SK-N-SH (cell line): ENCODE measurements at regions not wholly inside any gene's neighbourhood (a gene's known extent, or its start where the extent isn't known, plus 50 kb on each side); places are given as distances from the start of the nearest gene placed in this dataset.
A peak's percentile ranks its signal among the peaks of the same experiment; 100 is the strongest.

Experiments
- CTCF ChIA-PET: fragments of 300-600, 350-600 bp; formaldehyde crosslinking; extraction: SDS; loops from one replicate; lab custom pipeline; 2021; lab: Yijun Ruan, JAX
- POLR2A ChIA-PET: fragments of 350-600 bp; sonication (Branson Sonifier 250); formaldehyde crosslinking; extraction: SDS; loops from one replicate; lab custom pipeline; 2020; ENCODE audit warnings: antibody characterized with exemption, inconsistent platforms; lab: Yijun Ruan, JAX
- DNase-seq: peaks from one replicate; pipeline ENCODE4 v3.0.0; 2012
- H2AFZ ChIP-seq: fragments of 200-600 bp; sonication (generic); 2 replicates; pipeline ENCODE4 v1.8.1; 2016; ENCODE audit warnings: antibody characterized with exemption, mild to moderate bottlenecking, low read depth
- H3F3A ChIP-seq: fragments of 200-600 bp; sonication (generic); replicated peaks from 2 replicates; pipeline ENCODE3; 2016; ENCODE audit warnings: antibody characterized with exemption, mild to moderate bottlenecking; ENCODE audit not compliant: insufficient read depth
- H3K27ac ChIP-seq, 2 experiments: fragments of 200-500 bp in 1 of 2; fragments of 200-600 bp in 1 of 2; sonication (Bioruptor generic) in 1 of 2; sonication (generic), shearing (Covaris generic) in 1 of 2; 2 replicates each; pipeline versions ENCODE4 v1.5.1 to v1.6.1; 2014 to 2016; ENCODE audit warnings: low read depth in 2 of 2, inconsistent platforms in 1 of 2, low read length in 1 of 2, mild to moderate bottlenecking in 1 of 2, mixed read lengths in 1 of 2
- H3K27me3 ChIP-seq: fragments of 200-600 bp; sonication (generic), shearing (Covaris generic); 2 replicates; pipeline ENCODE4 v1.6.1; 2016; ENCODE audit warnings: mixed run types; ENCODE audit not compliant: insufficient read depth
- H3K36me3 ChIP-seq, 2 experiments: fragments of 200-500 bp in 1 of 2; fragments of 200-600 bp in 1 of 2; sonication (Bioruptor generic) in 1 of 2; sonication (generic) in 1 of 2; replicated peaks in 1 of 2; 2 replicates each; pipeline versions ENCODE3 to v1.5.1; 2014 to 2016; ENCODE audit warnings: low read length in 1 of 2, mild to moderate bottlenecking in 1 of 2; ENCODE audit not compliant: insufficient read depth in 2 of 2, control insufficient read depth in 1 of 2
- H3K4me1 ChIP-seq, 2 experiments: fragments of 200-500 bp in 1 of 2; fragments of 200-600 bp in 1 of 2; sonication (Bioruptor generic) in 1 of 2; sonication (generic), shearing (Covaris generic) in 1 of 2; 2 replicates each; pipeline versions ENCODE4 v1.5.1 to v1.6.1; 2014 to 2016; ENCODE audit warnings: low read depth in 1 of 2, low read length in 1 of 2, mixed run types in 1 of 2; ENCODE audit not compliant: insufficient read depth in 2 of 2, control insufficient read depth in 1 of 2
- H3K4me2 ChIP-seq: fragments of 200-600 bp; sonication (generic), shearing (Covaris generic); 2 replicates; pipeline ENCODE4 v1.6.1; 2017; ENCODE audit warnings: mixed run types
- H3K4me3 ChIP-seq, 2 experiments: fragments of 200-500 bp in 1 of 2; fragments of 200-600 bp in 1 of 2; sonication (Bioruptor generic) in 1 of 2; sonication (generic), shearing (Covaris generic) in 1 of 2; 2 replicates each; pipeline versions ENCODE4 v1.5.1 to v1.8.1; 2014 to 2016; ENCODE audit warnings: low read depth in 2 of 2, inconsistent platforms in 1 of 2, low read length in 1 of 2, mild to moderate bottlenecking in 1 of 2, mixed read lengths in 1 of 2, moderate library complexity in 1 of 2
- H3K79me2 ChIP-seq: fragments of 200-600 bp; sonication (generic); 2 replicates; pipeline ENCODE4 v1.8.1; 2017; ENCODE audit warnings: mild to moderate bottlenecking; ENCODE audit not compliant: insufficient read depth
- H3K9ac ChIP-seq: fragments of 200-600 bp; sonication (generic); 2 replicates; pipeline ENCODE4 v1.6.1; 2017; ENCODE audit warnings: mixed run types
- H3K9me2 ChIP-seq: fragments of 200-600 bp; sonication (generic); 2 replicates; pipeline ENCODE4 v1.6.1; 2017; ENCODE audit warnings: mixed run types
- H3K9me3 ChIP-seq: fragments of 200-600 bp; sonication (generic); 2 replicates; pipeline ENCODE4 v1.6.1; 2017; ENCODE audit warnings: mixed run types, mild to moderate bottlenecking, moderate library complexity
- H4K20me1 ChIP-seq: fragments of 200-600 bp; sonication (generic); 2 replicates; pipeline ENCODE4 v1.6.1; 2017; ENCODE audit warnings: mild to moderate bottlenecking, mixed run types; ENCODE audit not compliant: insufficient read depth
- EP300 ChIP-seq, 2 experiments: IDR thresholded peaks; 2 replicates each; pipeline versions ENCODE4 v1.4.0 to v1.6.1; 2012; ENCODE audit warnings: borderline replicate concordance in 1 of 2, low read depth in 1 of 2, low read length in 1 of 2
- FOSL2 ChIP-seq: IDR thresholded peaks from 2 replicates; pipeline ENCODE4 v1.4.0; 2012; ENCODE audit warnings: low read depth, mild to moderate bottlenecking, moderate library complexity, borderline replicate concordance
- FOXJ3 ChIP-seq: sonication (generic); formaldehyde crosslinking; IDR thresholded peaks from 2 replicates; pipeline ENCODE4 v1.5.1; 2020; ENCODE audit warnings: mild to moderate bottlenecking, missing genetic modification reagents
- FOXM1 ChIP-seq: IDR thresholded peaks from 2 replicates; pipeline ENCODE4 v1.4.0; 2012; ENCODE audit warnings: low read depth, mild to moderate bottlenecking
- GATA2 ChIP-seq: sonication (generic); formaldehyde crosslinking; IDR thresholded peaks from 2 replicates; pipeline ENCODE4 v1.5.0; 2020; ENCODE audit warnings: mild to moderate bottlenecking, missing genetic modification reagents
- JUND ChIP-seq: IDR thresholded peaks from 2 replicates; pipeline ENCODE4 v1.4.0; 2012
- MEF2A ChIP-seq: IDR thresholded peaks from 2 replicates; pipeline ENCODE4 v1.4.0; 2012; ENCODE audit warnings: low read depth, borderline replicate concordance
- MXI1 ChIP-seq: IDR thresholded peaks from 2 replicates; pipeline ENCODE4 v1.6.1; 2012; ENCODE audit warnings: mild to moderate bottlenecking, low read depth, low read length, improper control_type of control experiment
- PBX3 ChIP-seq: IDR thresholded peaks from 2 replicates; pipeline ENCODE4; 2012
- RAD21 ChIP-seq: IDR thresholded peaks from 2 replicates; pipeline ENCODE4 v1.6.1; 2012; ENCODE audit warnings: mild to moderate bottlenecking, low read length
- REST ChIP-seq: IDR thresholded peaks from 2 replicates; pipeline ENCODE4 v1.6.1; 2012; ENCODE audit warnings: mild to moderate bottlenecking, low read depth, low read length, moderate library complexity
- RFX5 ChIP-seq: IDR thresholded peaks from 2 replicates; pipeline ENCODE4 v1.6.1; 2012; ENCODE audit warnings: mild to moderate bottlenecking, improper control_type of control experiment, low read length
- SIN3A ChIP-seq: IDR thresholded peaks from 2 replicates; pipeline ENCODE4 v1.6.1; 2012; ENCODE audit warnings: low read depth, mild to moderate bottlenecking, low read length, moderate library complexity, borderline replicate concordance
- SMC3 ChIP-seq: IDR thresholded peaks from 2 replicates; pipeline ENCODE4 v1.6.1; 2012; ENCODE audit warnings: low read depth, low read length, improper control_type of control experiment
- TAF1 ChIP-seq: IDR thresholded peaks from 2 replicates; pipeline ENCODE4 v1.6.1; 2012; ENCODE audit warnings: low read depth, mild to moderate bottlenecking, low read length, moderate library complexity, borderline replicate concordance
- TCF12 ChIP-seq: IDR thresholded peaks from 2 replicates; pipeline ENCODE4 v1.4.0; 2012
- YY1 ChIP-seq: IDR thresholded peaks from 2 replicates; pipeline ENCODE4 v1.4.0; 2012; ENCODE audit warnings: low read depth, mild to moderate bottlenecking
- WGBS: methylation state at CpG from one replicate; pipeline ENCODE4 v1.1.6; 2017; ENCODE audit warnings: low lambda C conversion rate; 5-methylcytosine and 5-hydroxymethylcytosine counted together
- TF ChIP-seq, protein P1 (sequence below): fragments of 200-600 bp; sonication (generic); IDR thresholded peaks from 2 replicates; pipeline ENCODE4 v1.6.1; 2017; ENCODE audit warnings: antibody characterized with exemption, mild to moderate bottlenecking, moderate library complexity
- TF ChIP-seq, protein P2 (sequence below): IDR thresholded peaks from 2 replicates; pipeline ENCODE4 v1.4.0; 2012; ENCODE audit warnings: low read depth

- WGBS, result 48% methylated on average over 5 of the region's 5 CpGs
- H3K9me3 ChIP-seq, result no peaks in the 10 kb centered on the region
- DNase-seq, result peak; percentile 36
- H3K36me3 ChIP-seq, result no peaks in the 10 kb centered on the region
- H3K4me3 ChIP-seq, result no peak overlapping the region; a peak in 1 of 4 replicates
- H3K27ac ChIP-seq, result no peak overlapping the region
- H3K4me2 ChIP-seq, result no peak overlapping the region
- H3K9me2 ChIP-seq, result no peaks in the 10 kb centered on the region
- H3F3A ChIP-seq, result no peaks in the 10 kb centered on the region
- no peaks in the 10 kb centered on the region for H4K20me1 ChIP-seq
- TF ChIP-seq, protein P1, sequence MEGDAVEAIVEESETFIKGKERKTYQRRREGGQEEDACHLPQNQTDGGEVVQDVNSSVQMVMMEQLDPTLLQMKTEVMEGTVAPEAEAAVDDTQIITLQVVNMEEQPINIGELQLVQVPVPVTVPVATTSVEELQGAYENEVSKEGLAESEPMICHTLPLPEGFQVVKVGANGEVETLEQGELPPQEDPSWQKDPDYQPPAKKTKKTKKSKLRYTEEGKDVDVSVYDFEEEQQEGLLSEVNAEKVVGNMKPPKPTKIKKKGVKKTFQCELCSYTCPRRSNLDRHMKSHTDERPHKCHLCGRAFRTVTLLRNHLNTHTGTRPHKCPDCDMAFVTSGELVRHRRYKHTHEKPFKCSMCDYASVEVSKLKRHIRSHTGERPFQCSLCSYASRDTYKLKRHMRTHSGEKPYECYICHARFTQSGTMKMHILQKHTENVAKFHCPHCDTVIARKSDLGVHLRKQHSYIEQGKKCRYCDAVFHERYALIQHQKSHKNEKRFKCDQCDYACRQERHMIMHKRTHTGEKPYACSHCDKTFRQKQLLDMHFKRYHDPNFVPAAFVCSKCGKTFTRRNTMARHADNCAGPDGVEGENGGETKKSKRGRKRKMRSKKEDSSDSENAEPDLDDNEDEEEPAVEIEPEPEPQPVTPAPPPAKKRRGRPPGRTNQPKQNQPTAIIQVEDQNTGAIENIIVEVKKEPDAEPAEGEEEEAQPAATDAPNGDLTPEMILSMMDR, result peak; percentile 81
- TF ChIP-seq SMC3 (peak; percentile 72), RAD21 (peak; percentile 59), SIN3A (no peak)
- TF ChIP-seq, all 33 proteins: peak for 3
- Histone ChIP-seq H2AFZ (no peak overlapping the region), H3K9ac (no peak overlapping the region), H3K79me2 (no peaks in the 10 kb centered on the region), H3K4me1 (no peaks in the 10 kb centered on the region), H3K27me3 (no peaks in the 10 kb centered on the region)
- POLR2A ChIA-PET, result no interaction called here
- CTCF ChIA-PET, result interaction anchor here (0.7 to 2.4 kb wide), 22 partner anchors 10 to 1556 kb away, joined by 3 to 9 read pairs (median 4); no protein-coding TSS in a partner anchor
Measured at GRCh38 chr2:59025157-59025757, 784.1 kb upstream of the FANCL start.

DNA sequence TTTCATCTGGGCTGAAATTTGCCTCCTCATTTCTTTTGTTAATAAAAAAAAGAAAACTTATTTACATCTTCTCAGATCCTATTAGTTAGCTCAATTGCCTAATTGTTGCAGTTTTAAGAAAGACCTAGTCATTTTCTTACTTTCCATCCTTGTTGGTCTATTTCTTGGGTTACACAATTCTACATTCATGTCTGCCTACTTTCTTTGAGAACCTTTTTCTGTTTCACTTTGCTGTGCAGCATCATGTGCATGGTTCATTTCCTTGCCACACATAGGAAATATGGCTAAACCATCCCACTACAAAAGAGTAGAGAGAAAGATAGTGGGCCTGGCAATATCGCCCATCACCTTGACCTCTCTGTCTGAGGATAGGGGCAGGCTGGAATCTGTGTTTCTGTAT is 780.7 kb upstream of the FANCL start:
- Histone ChIP-seq H4K20me1 (no peaks in the 10 kb centered on the region), H3K4me2 (no peak overlapping the region), H3K79me2 (no peaks in the 10 kb centered on the region), H3K9me2 (no peaks in the 10 kb centered on the region), H3K4me1 (no peaks in the 10 kb centered on the region; a peak in 1 of 4 replicates), H3K27ac (no peak overlapping the region), H3K36me3 (no peaks in the 10 kb centered on the region), H3K9ac (no peak overlapping the region), H3F3A (no peaks in the 10 kb centered on the region), H3K27me3 (no peaks in the 10 kb centered on the region), H3K9me3 (no peaks in the 10 kb centered on the region), H2AFZ (no peak overlapping the region), H3K4me3 (no peak overlapping the region)
- no peak for DNase-seq
- ChIA-PET CTCF (no interaction called here), POLR2A (no interaction called here)
- WGBS, result 22% methylated on average over 1 of the region's 1 CpG
- no peak for TF ChIP-seq FOXM1
- TF ChIP-seq JUND, result no peak
- no peak for TF ChIP-seq EP300 (IDR thresholded peaks at IDR 0.05; ENCODE audit: borderline replicate concordance in 1 of 2, low read depth in 1 of 2, low read length in 1 of 2)
- TF ChIP-seq MEF2A, result no peak
- no peak for TF ChIP-seq YY1
- no peak for TF ChIP-seq REST
- TF ChIP-seq TCF12, result no peak
- no peak for TF ChIP-seq MXI1
- no peak for TF ChIP-seq RFX5
- TF ChIP-seq FOSL2, result no peak
- no peak for TF ChIP-seq FOXJ3
- no peak for TF ChIP-seq TAF1
- TF ChIP-seq GATA2 (CRISPR knock-in tag), result no peak
- TF ChIP-seq PBX3, result no peak
- TF ChIP-seq RAD21, result no peak
- TF ChIP-seq, protein P2, sequence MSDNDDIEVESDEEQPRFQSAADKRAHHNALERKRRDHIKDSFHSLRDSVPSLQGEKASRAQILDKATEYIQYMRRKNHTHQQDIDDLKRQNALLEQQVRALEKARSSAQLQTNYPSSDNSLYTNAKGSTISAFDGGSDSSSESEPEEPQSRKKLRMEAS, result no peak
